HEK293 (cell line): ENCODE measurements at regions not wholly inside any gene's neighbourhood (a gene's known extent, or its start where the extent isn't known, plus 50 kb on each side); places are given as distances from the start of the nearest gene placed in this dataset.

Source experiments
- CTCF ChIP-seq: fragments of 450-650 bp; formaldehyde crosslinking; IDR thresholded peaks from 2 replicates; pipeline ENCODE4 v1.5.1; 2016; ENCODE audit warnings: missing biosample characterization, missing genetic modification characterization
- REST ChIP-seq: fragments of 450-650 bp; formaldehyde crosslinking; IDR thresholded peaks from 2 replicates; pipeline ENCODE4 v1.5.1; 2016; ENCODE audit warnings: missing biosample characterization, missing genetic modification characterization
- YY1 ChIP-seq: fragments of 450-650 bp; formaldehyde crosslinking; IDR thresholded peaks from 2 replicates; pipeline ENCODE4 v1.5.1; 2018; ENCODE audit warnings: missing biosample characterization, missing genetic modification characterization
- ZBTB6 ChIP-seq: fragments of 450-650 bp; formaldehyde crosslinking; IDR thresholded peaks from 2 replicates; pipeline ENCODE4 v1.5.1; 2017; ENCODE audit warnings: missing biosample characterization, missing genetic modification characterization
- ZNF138 ChIP-seq: fragments of 450-650 bp; formaldehyde crosslinking; IDR thresholded peaks from 2 replicates; pipeline ENCODE4 v1.5.1; 2016; ENCODE audit warnings: missing biosample characterization, missing genetic modification characterization, borderline replicate concordance
- ZNF169 ChIP-seq: fragments of 450-650 bp; formaldehyde crosslinking; IDR thresholded peaks from 2 replicates; pipeline ENCODE4 v1.5.1; 2016; ENCODE audit warnings: missing biosample characterization, missing genetic modification characterization
- ZNF174 ChIP-seq: fragments of 450-650 bp; formaldehyde crosslinking; IDR thresholded peaks from 2 replicates; pipeline ENCODE4 v1.5.0; 2017; ENCODE audit warnings: missing biosample characterization, mild to moderate bottlenecking, missing genetic modification characterization
- ZNF211 ChIP-seq: fragments of 450-650 bp; formaldehyde crosslinking; IDR thresholded peaks from 2 replicates; pipeline ENCODE4 v1.5.1; 2016; ENCODE audit warnings: low read depth, missing biosample characterization, missing genetic modification characterization
- ZNF404 ChIP-seq: fragments of 450-650 bp; formaldehyde crosslinking; IDR thresholded peaks from 2 replicates; pipeline ENCODE4 v1.5.1; 2017; ENCODE audit warnings: missing biosample characterization, missing genetic modification characterization
- ZNF423 ChIP-seq: fragments of 450-650 bp; formaldehyde crosslinking; IDR thresholded peaks from 2 replicates; pipeline ENCODE4 v1.5.1; 2016; ENCODE audit warnings: missing biosample characterization, missing genetic modification characterization
- ZNF449 ChIP-seq: fragments of 450-650 bp; formaldehyde crosslinking; IDR thresholded peaks from 2 replicates; pipeline ENCODE4 v1.5.1; 2017; ENCODE audit warnings: missing biosample characterization, mild to moderate bottlenecking, missing genetic modification characterization, moderate library complexity
- ZNF768 ChIP-seq: fragments of 450-650 bp; formaldehyde crosslinking; IDR thresholded peaks from 2 replicates; pipeline ENCODE4 v1.5.1; 2018; ENCODE audit warnings: missing biosample characterization, mild to moderate bottlenecking, missing genetic modification characterization
- ZSCAN4 ChIP-seq: fragments of 450-650 bp; formaldehyde crosslinking; IDR thresholded peaks from 2 replicates; pipeline ENCODE4 v1.5.1; 2017; ENCODE audit warnings: missing biosample characterization, missing genetic modification characterization

GRCh38 chr5:145389047-145389446, 446.1 kb downstream of the PRELID2 start:
- TF ChIP-seq YY1 (tag by site-specific recombination) (no peak), ZNF169 (tag by site-specific recombination) (no peak), REST (tag by site-specific recombination) (no peak), ZSCAN4 (tag by site-specific recombination) (no peak), ZNF174 (tag by site-specific recombination) (no peak), ZNF138 (tag by site-specific recombination) (no peak), ZNF211 (no peak), ZNF423 (tag by site-specific recombination) (no peak), CTCF (tag by site-specific recombination) (no peak), ZNF768 (no peak), ZNF449 (tag by site-specific recombination) (no peak), ZNF404 (tag by site-specific recombination) (no peak), ZBTB6 (no peak)
